OCI-LY7 (cell line): ENCODE measurements at regions not wholly inside any gene's neighbourhood (a gene's known extent, or its start where the extent isn't known, plus 50 kb on each side); places are given as distances from the start of the nearest gene placed in this dataset.

ENCODE experiments used
- EZH2phosphoT487 ChIP-seq: fragments of 200-600 bp; sonication (generic); IDR thresholded peaks from 2 replicates; pipeline ENCODE4 v1.6.1; 2018; ENCODE audit warnings: low read depth, borderline replicate concordance, mild to moderate bottlenecking, mixed run types, antibody characterized with exemption, low read length, moderate library complexity, mixed read lengths
- TF ChIP-seq, protein P1 (sequence below): fragments of 200-600 bp; sonication (generic); conservative IDR thresholded peaks from 2 replicates; pipeline ENCODE4 v1.5.1; 2014; ENCODE audit warnings: mild to moderate bottlenecking, antibody characterized with exemption, low read length, moderate library complexity, mixed read lengths

DNA sequence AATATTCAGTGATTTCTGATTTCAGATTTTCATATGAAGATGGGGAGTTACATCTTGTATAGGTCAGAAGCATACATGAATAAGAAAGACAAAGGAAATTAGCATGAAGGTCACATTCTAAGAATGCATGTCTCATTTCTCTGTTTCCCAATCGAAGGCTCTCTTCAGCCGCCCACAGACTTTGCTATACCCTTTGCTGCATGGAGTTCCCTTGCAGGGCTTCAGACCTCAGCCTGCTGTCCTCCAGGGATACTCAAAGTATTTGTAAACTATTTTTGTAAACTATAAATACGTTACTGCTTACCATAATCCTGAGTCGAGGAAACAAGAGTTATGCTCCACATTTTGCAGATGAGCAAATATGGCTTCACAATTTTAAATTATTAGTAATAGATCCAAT is 738.4 kb downstream of the PCDH18 start:
- TF ChIP-seq, protein P1, sequence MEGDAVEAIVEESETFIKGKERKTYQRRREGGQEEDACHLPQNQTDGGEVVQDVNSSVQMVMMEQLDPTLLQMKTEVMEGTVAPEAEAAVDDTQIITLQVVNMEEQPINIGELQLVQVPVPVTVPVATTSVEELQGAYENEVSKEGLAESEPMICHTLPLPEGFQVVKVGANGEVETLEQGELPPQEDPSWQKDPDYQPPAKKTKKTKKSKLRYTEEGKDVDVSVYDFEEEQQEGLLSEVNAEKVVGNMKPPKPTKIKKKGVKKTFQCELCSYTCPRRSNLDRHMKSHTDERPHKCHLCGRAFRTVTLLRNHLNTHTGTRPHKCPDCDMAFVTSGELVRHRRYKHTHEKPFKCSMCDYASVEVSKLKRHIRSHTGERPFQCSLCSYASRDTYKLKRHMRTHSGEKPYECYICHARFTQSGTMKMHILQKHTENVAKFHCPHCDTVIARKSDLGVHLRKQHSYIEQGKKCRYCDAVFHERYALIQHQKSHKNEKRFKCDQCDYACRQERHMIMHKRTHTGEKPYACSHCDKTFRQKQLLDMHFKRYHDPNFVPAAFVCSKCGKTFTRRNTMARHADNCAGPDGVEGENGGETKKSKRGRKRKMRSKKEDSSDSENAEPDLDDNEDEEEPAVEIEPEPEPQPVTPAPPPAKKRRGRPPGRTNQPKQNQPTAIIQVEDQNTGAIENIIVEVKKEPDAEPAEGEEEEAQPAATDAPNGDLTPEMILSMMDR = no peak
- no peak for TF ChIP-seq EZH2phosphoT487
